GDM1 (cell line): ENCODE measurements at regions not wholly inside any gene's neighbourhood (a gene's known extent, or its start where the extent isn't known, plus 50 kb on each side); places are given as distances from the start of the nearest gene placed in this dataset.

Source experiments
- DNase-seq: peaks from one replicate; lab custom pipeline; 2025; lab: John Stamatoyannopoulos, UW

DNA sequence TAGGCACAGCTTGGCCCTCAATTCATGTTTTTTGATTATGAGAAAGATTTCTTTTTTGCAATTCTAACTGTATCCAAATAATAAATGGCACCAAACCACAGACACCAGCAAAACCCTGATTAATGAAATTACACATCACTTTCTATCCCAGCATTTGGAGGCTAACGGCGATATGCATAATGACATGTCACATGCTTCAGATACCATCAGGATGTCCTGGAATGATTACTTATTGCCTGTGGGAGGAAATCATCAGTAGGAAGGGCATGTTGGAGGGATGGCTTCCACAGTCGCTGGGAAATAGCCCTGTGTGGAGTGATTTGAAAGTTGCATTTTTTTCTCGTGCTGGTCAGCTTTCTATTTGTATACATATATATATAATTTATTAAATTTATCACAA is 121.7 kb downstream of the CMPK2 start:
- no peak for DNase-seq

GRCh38 chr2:6747433-6747832 is 118.3 kb downstream of the CMPK2 start:
- DNase-seq, result no peak

DNA sequence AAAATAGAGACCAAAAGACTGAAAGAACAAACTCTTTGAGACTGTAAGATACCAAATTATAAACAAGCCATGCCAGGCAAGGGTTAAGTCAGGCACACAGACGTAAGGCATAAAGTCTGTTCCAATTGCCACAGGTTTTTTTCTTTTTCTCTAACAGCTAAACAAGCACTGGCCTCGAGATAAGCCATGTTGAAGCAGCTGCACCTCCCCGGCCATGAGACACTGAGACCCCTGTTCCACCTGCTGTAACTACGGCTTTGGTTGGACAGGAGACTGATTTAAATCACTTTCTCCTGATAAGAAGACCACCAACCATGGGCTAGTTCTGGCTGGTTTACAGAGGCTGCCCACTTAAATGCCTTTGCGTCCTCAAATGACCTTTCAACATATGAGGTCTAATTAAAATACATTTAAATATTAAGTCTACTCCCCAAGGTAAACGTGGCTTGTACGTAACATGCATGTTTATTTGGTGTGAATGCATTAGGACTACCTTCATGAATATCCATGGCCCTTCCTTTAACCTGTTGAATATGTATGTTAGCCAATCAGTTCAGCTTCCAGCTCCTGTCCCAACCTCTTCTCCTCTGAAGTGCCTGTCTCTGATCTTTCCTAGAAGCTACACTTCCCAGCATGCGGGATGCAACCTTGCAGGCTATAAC is 117.2 kb downstream of the CMPK2 start:
- no peak for DNase-seq

GRCh38 chr2:6749962-6750361 is 115.7 kb downstream of the CMPK2 start:
- no peak for DNase-seq

DNA sequence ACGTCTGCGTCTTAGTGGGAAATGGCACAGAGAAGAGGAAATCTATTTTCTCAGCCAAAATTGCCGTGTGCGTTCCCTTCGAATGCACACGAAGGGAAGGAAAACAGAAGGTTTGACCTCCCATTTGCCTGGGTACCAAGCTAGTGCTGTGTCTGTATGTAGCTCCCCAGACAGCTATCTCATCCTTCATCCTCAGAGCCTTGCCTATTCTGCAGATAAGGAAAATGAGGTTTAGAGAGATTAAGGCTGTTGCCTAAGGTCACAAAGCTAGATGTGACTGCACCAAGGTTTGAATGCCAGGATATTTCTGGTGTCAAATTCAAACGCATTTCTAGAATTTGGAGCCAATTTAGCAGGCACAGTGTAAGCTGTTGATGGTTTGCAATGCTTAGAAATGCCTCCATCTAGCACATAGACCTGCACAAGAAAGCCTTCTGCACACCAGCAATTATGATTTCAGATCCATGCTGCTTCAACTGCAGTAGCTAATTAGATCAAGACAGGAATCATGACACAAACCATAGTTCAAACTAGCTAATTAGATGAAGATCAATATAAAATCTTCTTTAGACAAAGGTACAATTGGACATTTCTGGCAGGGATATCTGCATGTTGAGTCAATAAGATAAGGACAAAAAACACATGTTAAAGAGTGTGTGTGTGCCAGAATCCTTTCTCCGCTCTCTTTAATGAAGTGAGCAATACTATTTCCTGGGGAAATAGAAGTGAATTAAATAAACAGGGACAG is 115.1 kb downstream of the CMPK2 start:
- no peak for DNase-seq

DNA sequence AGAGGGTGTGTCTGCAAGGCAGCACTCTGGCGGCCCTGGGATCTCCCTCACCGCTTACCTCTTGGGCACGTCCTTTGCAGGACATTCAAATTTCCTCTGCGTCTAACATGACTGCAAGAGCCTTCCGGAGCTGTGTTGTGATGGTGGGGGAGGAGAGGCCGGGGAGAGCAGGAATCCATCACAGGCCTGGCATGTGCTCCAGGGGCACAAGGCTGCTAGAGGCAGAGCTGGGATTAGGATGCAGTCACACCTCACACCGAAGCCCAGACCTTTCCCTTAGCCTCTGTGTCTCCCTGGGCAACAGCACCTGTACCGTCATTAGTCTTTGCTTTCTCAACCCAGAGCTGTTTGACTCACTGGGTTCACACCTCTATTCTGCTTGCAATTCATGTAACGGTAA is 111.3 kb downstream of the CMPK2 start:
- DNase-seq, result no peak

GRCh38 chr2:6755456-6755855 is 110.3 kb downstream of the CMPK2 start:
- no peak for DNase-seq

- DNase-seq, result no peak
Measured at GRCh38 chr2:6757215-6757614, 108.5 kb downstream of the CMPK2 start.

DNA sequence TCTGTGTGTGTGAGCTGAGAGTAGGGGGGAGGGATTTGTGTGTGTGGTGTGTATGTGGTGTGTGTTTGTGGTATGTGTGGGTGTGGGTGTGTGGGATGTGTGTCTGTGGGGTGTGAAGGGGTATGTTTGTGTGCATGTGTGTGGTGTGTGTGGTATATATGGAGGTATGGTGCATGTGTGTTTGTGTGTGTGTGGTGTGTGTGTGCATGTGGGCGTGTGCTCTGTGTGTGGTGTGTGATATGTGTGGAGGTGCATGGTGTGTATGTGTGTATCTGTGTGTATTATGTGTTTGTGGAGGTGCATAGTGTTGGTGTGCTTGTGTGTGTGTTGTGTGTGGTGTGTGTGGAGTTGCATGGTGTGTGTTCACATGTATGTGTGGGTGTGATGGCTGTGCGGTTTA is 106.0 kb downstream of the CMPK2 start:
- no peak for DNase-seq

GRCh38 chr2:6760132-6760531 is 105.6 kb downstream of the CMPK2 start:
- DNase-seq, result no peak

GRCh38 chr2:6764968-6765723 is 100.6 kb downstream of the CMPK2 start:
- no peak for DNase-seq

- DNase-seq, result no peak
Measured at GRCh38 chr2:6769346-6769745, 96.4 kb downstream of the CMPK2 start.

DNA sequence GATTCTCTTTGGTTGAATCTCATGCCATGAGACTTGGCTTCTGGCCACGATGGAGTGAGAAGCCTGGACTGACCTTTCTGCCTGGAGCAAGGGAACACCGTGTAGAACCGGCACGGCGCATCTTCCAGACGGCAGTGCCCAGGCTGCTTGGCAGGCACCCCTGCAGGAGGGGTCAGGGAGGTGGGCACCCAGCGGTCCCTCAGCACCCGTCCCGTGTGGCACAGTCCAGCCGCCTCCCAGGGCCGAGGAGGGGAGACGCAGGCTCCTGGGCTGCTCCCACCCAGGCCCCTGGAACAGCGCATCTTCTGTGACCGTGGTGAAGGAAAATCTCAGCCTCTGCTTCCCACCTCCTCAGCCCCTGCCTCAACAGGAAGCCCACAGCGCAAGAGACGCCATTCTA is 95.7 kb downstream of the CMPK2 start:
- DNase-seq, result no peak

GRCh38 chr2:6771634-6772611 is 93.8 kb downstream of the CMPK2 start:
- no peak for DNase-seq

- peak; percentile 14 for DNase-seq
Measured at GRCh38 chr2:6773007-6773693, 92.6 kb downstream of the CMPK2 start.

- no peak for DNase-seq
Measured at GRCh38 chr2:6773694-6774044, 92.0 kb downstream of the CMPK2 start.

DNA sequence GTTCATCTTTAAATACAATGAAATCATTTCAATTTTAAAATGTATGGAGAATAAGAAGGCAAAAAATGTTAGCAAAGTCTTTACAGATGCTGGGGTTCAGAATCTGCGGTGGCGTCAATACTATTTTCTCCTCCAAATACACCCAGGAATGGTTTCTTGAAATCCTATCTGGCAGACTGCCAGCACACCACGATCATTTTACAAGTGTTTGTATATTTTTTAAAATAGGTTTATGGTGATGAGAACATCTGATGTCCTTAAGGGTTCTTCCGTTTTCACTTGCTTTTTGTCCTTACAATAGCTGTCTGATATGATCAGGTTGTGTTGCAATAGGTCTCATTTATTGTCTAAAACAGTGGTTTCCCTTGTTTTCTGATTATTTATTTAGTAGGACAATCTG is 89.6 kb downstream of the CMPK2 start:
- DNase-seq, result no peak

GRCh38 chr2:6777626-6778025 is 88.1 kb downstream of the CMPK2 start:
- no peak for DNase-seq

- peak; percentile 44 for DNase-seq
Measured at GRCh38 chr2:6780765-6781274, 84.9 kb downstream of the CMPK2 start.

GRCh38 chr2:6782517-6783237 is 83.0 kb downstream of the CMPK2 start:
- DNase-seq, result no peak

DNA sequence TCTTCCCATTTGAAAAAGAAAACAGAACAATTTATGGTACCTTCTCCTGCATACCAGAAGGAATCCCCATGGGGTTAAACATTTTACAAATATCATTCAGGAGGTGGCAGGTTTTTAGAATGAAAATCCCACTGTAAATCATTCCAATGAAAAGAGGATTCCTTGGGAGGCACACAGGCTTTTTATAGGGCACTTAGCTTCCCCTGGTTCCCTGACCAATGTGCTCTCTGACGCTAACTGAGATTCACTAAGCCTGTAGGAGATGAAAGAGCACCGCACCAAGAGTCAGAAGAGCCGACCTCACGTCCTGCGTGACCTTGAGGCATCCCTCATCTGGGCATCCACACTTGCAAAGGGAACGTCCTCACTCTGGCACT is 82.5 kb downstream of the CMPK2 start:
- DNase-seq, result no peak
